Activated CD4-positive, alpha-beta T cell treated with anti-CD3 and anti-CD28 coated beads, Interleukin-2, amount 10 ng/mL, durations not matched to agents 7 days and 5 days (primary cell): ENCODE measurements at regions not wholly inside any gene's neighbourhood (a gene's known extent, or its start where the extent isn't known, plus 50 kb on each side); places are given as distances from the start of the nearest gene placed in this dataset.

Source experiments
- CTCF ChIA-PET: fragments of 350-600 bp; sonication (Branson Sonifier 250); formaldehyde crosslinking; loops from one replicate; lab custom pipeline; 2021; ENCODE audit warnings: antibody characterized with exemption; lab: Charles Lee
- POLR2A ChIA-PET: fragments of 350-600 bp; sonication (Branson Sonifier 250); formaldehyde crosslinking; loops from one replicate; lab custom pipeline; 2021; ENCODE audit warnings: antibody characterized with exemption; lab: Charles Lee
- DNase-seq: peaks from one replicate; pipeline ENCODE4 v3.0.0-alpha.2; 2020
- H3K27ac Mint-ChIP-seq: one replicate; pipeline ENCODE4 v1.8.0; 2021; ENCODE audit warnings: mild to moderate bottlenecking, moderate library complexity, mixed read lengths
- H3K27me3 Mint-ChIP-seq: one replicate; pipeline ENCODE4 v1.8.0; 2021; ENCODE audit warnings: mixed read lengths
- H3K36me3 Mint-ChIP-seq: one replicate; pipeline ENCODE4 v1.8.0; 2021; ENCODE audit warnings: low read depth, mixed read lengths
- H3K4me1 Mint-ChIP-seq: one replicate; pipeline ENCODE4 v1.8.0; 2021; ENCODE audit warnings: mixed read lengths
- H3K4me3 Mint-ChIP-seq: one replicate; pipeline ENCODE4 v1.8.0; 2021; ENCODE audit warnings: mild to moderate bottlenecking, moderate library complexity, mixed read lengths
- H3K9me3 Mint-ChIP-seq: one replicate; pipeline ENCODE4 v1.8.0; 2021; ENCODE audit warnings: mixed read lengths

DNA sequence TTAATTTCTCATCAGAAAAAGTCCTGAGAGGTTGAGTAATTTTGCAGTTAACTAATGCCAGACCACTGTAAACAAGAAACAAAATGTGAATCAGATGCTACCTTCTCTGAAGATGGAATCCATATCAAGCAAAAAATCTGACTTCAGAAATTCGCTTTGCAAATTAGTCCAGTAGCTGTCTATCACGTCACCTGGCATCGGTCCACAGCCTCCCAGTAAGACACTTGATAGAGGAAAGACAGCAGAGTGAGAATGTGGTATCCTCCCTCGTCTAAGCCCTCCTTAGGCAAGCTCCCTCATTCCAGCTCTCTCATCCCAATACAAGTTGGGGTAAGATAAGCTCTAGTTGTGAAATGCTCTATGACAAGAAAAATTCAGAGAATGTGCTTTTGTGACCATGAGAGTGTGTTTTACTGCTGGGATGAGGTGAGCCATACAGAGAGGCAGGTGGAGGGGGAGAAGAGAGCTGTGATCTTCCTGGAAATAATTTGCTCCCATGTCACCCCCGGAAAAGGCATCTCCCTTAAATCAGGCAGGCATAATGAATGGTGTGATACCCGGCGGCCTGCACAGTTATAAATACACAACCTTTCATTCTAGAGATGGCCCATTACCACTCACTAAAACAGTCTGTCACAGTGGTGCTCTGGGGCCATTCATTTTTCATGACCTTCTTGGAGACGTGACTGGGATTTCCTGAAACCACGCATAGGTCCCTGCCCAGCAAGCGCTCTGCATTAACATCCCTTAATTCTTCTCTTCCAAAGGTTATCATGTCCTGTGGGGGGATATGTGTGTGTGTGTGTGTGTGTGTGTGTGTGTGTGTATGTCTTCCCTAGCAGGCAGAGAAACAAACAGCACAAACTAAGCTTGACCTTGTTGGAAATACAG lies 602.0 kb upstream of the KCNMB2 start:
- CTCF ChIA-PET = interaction anchor here (0.5 kb wide), 1 partner anchor 722 kb away, joined by 3 read pairs; no protein-coding TSS in a partner anchor
- no peak overlapping the region for H3K27ac Mint-ChIP-seq
- H3K4me3 Mint-ChIP-seq = no peak overlapping the region
- no peak for DNase-seq
- POLR2A ChIA-PET = no interaction called here
- H3K4me1 Mint-ChIP-seq = no peaks in the 10 kb centered on the region
- H3K9me3 Mint-ChIP-seq = peaks cover 2% of the 10 kb centered on the region
- no peaks in the 10 kb centered on the region for H3K36me3 Mint-ChIP-seq
- H3K27me3 Mint-ChIP-seq = no peaks in the 10 kb centered on the region

DNA sequence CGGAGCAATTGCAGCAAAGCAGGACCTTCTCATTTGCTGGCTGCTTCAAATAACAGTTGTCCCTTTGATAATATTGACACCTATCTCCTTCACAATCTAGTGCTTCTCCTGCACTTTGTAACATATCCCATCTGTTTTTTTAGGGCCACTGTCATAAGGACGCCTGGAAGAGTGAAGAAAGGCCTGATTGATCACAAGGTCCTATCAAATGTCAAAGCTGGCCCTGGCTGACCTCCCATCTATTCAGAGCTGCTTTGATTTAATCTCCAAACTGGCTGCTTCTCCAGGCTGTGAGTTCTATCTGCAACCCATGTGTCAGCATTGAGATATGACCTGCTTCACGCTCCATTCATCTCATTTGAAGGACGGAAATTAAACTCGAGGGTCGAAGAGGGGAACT lies 601.2 kb upstream of the KCNMB2 start:
- CTCF ChIA-PET = no interaction called here
- H3K36me3 Mint-ChIP-seq = no peaks in the 10 kb centered on the region
- H3K4me1 Mint-ChIP-seq = no peaks in the 10 kb centered on the region
- H3K9me3 Mint-ChIP-seq = peaks cover 2% of the 10 kb centered on the region
- no peak overlapping the region for H3K27ac Mint-ChIP-seq
- no peak overlapping the region for H3K4me3 Mint-ChIP-seq
- POLR2A ChIA-PET = no interaction called here
- no peak for DNase-seq
- H3K27me3 Mint-ChIP-seq = no peaks in the 10 kb centered on the region

DNA sequence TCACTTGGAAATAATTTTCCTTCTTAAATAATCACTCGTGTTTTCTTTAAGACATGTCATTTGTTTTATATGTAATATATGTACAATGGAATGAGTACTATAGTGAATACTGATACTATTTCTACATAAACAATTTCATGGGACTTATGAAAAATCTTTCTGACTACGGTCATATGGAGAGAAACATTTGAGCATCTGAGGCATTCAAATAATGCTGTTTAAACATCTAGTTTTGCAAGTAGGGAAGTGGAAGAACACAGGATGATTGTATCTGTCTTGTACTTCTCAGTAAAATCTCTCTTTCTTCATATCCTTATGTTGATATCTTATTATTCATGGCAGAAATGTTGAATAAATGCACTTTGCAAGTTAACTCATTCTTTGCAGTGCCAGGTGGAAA lies 599.5 kb upstream of the KCNMB2 start:
- Mint-ChIP-seq H3K27me3 (no peaks in the 10 kb centered on the region), H3K4me1 (no peaks in the 10 kb centered on the region), H3K27ac (no peak overlapping the region), H3K9me3 (no peaks in the 10 kb centered on the region), H3K4me3 (no peak overlapping the region), H3K36me3 (no peaks in the 10 kb centered on the region)
- no peak for DNase-seq
- ChIA-PET POLR2A (no interaction called here), CTCF (no interaction called here)

DNA sequence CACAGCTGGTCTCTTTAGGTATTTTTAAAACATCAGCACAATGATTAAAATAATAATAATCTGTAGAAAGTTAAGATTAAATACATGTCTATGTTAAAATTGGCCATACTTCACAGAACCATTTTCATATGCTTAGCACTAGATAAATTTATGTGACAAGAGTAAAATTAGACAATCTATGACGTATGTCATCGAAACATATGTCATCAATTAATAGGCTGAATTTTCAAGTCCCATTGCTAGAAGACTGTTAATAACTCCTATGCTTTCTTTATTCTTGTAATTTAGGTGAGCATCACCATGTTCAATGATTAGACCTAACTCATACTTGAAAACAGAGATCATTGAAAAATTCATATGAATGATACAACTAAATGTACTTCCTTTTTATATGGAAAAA lies 593.3 kb upstream of the KCNMB2 start:
- no peak for DNase-seq
- ChIA-PET POLR2A (no interaction called here), CTCF (interaction anchor here (0.6 kb wide), 1 partner anchor 567 kb away, joined by 3 read pairs; no protein-coding TSS in a partner anchor)

DNA sequence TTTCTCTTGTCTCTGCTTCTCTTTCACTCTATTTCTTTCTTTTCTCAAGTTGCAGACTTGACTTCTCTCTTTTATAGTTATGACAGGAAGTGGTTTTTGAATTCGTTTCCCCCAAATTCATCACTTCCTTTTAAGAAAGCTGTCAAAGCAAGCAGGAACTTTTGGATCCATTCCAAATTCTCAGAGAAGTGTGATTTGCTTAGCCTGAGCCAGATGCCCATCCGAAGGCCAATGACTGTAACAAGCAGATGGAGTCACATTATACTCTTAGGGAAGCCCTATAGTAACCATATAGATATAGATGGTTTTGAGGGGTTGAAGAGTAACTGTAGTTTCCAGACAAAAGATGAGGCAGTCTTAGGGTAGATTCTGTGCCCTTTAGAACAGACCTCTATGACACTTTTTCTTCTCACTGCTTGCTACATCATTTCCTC lies 592.0 kb upstream of the KCNMB2 start:
- no peak for DNase-seq
- POLR2A ChIA-PET = interaction anchor here (0.6 kb wide), 1 partner anchor 121 kb away, joined by 3 read pairs; no protein-coding TSS in a partner anchor
- no peaks in the 10 kb centered on the region for H3K27me3 Mint-ChIP-seq
- peaks cover 14% of the 10 kb centered on the region for H3K4me1 Mint-ChIP-seq
- CTCF ChIA-PET = no interaction called here
- peak overlapping the region; percentile 36 for H3K27ac Mint-ChIP-seq
- peaks cover 4% of the 10 kb centered on the region for H3K36me3 Mint-ChIP-seq
- no peak overlapping the region for H3K4me3 Mint-ChIP-seq
- H3K9me3 Mint-ChIP-seq = peaks cover 4% of the 10 kb centered on the region

More for the DNA sequence above, 593.3 kb upstream of the KCNMB2 start:
- Mint-ChIP-seq H3K4me3 (no peak overlapping the region), H3K27me3 (no peaks in the 10 kb centered on the region), H3K27ac (no peak overlapping the region), H3K4me1 (peaks cover 14% of the 10 kb centered on the region), H3K36me3 (peaks cover 4% of the 10 kb centered on the region), H3K9me3 (peaks cover 4% of the 10 kb centered on the region)

DNA sequence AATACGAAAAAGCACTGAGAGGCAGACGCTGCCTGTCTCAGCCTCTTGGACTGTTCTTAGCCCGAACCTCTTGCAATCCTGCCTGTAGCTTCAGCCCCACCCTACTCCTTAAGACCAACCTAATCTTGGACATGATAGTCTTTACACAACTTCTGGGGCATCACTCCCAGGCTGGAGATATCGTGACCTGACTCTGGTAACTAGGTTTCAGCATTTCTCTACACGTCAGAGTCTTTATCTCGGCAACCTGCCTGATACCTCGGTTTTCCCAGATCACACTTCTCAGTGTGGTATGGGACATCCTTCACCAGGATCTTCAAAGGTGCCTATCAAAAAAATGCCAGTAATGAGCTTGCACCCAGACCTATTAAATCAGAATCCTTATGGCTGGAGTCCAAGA lies 590.2 kb upstream of the KCNMB2 start:
- Mint-ChIP-seq H3K27me3 (no peaks in the 10 kb centered on the region), H3K36me3 (peaks cover 4% of the 10 kb centered on the region), H3K4me3 (no peak overlapping the region), H3K4me1 (peaks cover 14% of the 10 kb centered on the region), H3K9me3 (peaks cover 4% of the 10 kb centered on the region), H3K27ac (no peak overlapping the region)
- CTCF ChIA-PET = no interaction called here
- POLR2A ChIA-PET = no interaction called here
- no peak for DNase-seq

DNA sequence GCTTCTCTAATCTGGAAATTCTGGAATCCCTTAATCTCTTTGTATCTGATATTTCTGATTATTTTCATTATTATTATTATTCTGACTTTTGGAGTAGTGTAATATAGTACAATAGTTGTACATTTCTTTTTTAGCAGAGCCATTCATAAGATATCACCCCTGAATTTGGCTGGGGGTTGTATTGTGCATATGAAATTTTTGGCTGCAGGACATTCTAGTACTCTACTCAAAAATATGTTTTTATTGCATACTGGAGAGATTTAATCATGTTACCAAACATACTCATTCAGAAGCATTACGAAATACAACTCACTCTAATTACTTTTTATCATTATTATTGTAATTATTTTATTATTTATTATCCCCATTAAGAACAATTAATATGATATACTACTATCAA lies 589.7 kb upstream of the KCNMB2 start:
- H3K27me3 Mint-ChIP-seq = no peaks in the 10 kb centered on the region
- H3K9me3 Mint-ChIP-seq = peaks cover 4% of the 10 kb centered on the region
- H3K4me3 Mint-ChIP-seq = no peak overlapping the region
- ChIA-PET POLR2A (no interaction called here), CTCF (no interaction called here)
- H3K36me3 Mint-ChIP-seq = peaks cover 4% of the 10 kb centered on the region
- DNase-seq = no peak
- no peak overlapping the region for H3K27ac Mint-ChIP-seq
- H3K4me1 Mint-ChIP-seq = peaks cover 14% of the 10 kb centered on the region

DNA sequence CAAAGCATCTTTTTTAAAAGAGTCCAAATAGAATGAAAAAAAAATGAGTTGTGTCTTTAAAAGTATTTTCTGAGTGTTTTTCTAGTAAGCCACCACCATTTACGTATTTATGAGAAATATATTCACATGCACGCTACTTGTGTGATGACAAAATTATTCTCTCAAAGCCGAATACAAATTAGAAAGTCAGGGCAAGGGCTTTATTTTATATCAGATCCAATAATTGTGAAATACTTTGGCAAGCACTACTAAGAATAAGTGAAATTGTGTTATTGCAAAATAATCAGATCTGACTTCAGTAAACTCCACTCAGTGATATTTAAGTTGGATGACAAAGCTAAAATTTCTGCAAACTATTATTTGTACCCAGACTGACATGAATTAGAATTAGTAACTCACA lies 589.3 kb upstream of the KCNMB2 start:
- Mint-ChIP-seq H3K4me3 (no peak overlapping the region), H3K27ac (no peak overlapping the region), H3K4me1 (peaks cover 14% of the 10 kb centered on the region), H3K9me3 (peaks cover 4% of the 10 kb centered on the region), H3K27me3 (no peaks in the 10 kb centered on the region), H3K36me3 (peaks cover 4% of the 10 kb centered on the region)
- ChIA-PET POLR2A (no interaction called here), CTCF (no interaction called here)
- no peak for DNase-seq

DNA sequence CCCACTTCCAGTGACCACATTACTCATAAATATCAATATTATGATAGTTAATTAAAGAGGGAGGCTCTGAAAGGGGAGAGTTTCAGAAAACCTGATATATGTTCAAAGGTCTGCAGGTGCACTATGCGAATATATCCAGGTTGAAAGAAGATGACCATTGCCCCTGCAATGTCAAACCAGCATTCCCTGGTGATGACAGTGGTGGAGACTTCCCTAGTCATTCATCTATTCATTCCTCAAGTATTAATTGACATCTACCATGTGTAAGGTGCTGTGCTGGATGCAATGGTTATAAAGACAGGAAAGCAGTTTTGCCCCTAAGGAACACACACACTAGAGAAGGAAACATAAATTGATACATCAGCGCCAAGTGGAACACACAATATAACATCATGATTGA lies 588.3 kb upstream of the KCNMB2 start:
- Mint-ChIP-seq H3K27me3 (no peaks in the 10 kb centered on the region), H3K4me1 (peaks cover 14% of the 10 kb centered on the region), H3K4me3 (no peak overlapping the region), H3K27ac (no peak overlapping the region), H3K9me3 (peaks cover 4% of the 10 kb centered on the region), H3K36me3 (peaks cover 4% of the 10 kb centered on the region)
- no peak for DNase-seq
- ChIA-PET POLR2A (no interaction called here), CTCF (no interaction called here)

DNA sequence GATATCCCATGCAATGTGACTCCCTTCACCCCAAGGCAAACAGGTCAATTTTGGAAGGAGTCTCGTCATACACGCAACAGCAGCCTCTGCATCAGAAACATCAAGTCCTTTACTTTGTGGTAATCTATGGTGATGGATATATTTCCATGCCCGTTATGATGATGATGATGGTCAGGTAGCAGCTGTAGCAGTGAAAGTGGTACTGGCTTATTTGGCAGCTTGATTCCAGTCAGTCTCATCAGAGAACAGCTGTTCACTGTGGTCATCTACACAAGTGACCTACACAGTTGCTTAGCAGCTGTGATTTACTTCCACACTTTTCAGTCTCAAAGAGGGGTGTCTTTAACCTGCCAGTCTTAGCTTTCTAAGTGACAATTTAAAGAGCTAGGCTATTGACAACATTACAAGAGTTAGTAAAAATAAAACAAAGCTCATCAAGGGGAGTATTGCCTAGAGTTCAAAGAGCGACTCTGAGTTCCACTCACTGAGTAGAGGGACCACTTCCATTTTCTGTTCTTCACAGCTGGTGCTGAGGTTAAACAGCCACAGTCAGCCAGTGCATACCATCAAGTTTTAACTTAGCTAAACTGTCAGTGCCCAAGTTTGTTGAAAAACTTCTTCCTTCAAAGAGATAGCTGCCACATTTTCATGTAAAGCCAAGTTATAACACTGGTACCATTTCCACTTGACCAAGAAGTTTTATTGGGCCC lies 587.4 kb upstream of the KCNMB2 start:
- H3K27me3 Mint-ChIP-seq = no peaks in the 10 kb centered on the region
- no peak for DNase-seq
- peaks cover 3% of the 10 kb centered on the region for H3K9me3 Mint-ChIP-seq
- CTCF ChIA-PET = interaction anchor here (0.6 to 1.1 kb wide), 2 partner anchors 10 to 238 kb away, joined by 3 read pairs; no protein-coding TSS in a partner anchor
- peaks cover 11% of the 10 kb centered on the region for H3K4me1 Mint-ChIP-seq
- no peak overlapping the region for H3K4me3 Mint-ChIP-seq
- POLR2A ChIA-PET = no interaction called here
- H3K36me3 Mint-ChIP-seq = peaks cover 3% of the 10 kb centered on the region
- no peak overlapping the region for H3K27ac Mint-ChIP-seq

DNA sequence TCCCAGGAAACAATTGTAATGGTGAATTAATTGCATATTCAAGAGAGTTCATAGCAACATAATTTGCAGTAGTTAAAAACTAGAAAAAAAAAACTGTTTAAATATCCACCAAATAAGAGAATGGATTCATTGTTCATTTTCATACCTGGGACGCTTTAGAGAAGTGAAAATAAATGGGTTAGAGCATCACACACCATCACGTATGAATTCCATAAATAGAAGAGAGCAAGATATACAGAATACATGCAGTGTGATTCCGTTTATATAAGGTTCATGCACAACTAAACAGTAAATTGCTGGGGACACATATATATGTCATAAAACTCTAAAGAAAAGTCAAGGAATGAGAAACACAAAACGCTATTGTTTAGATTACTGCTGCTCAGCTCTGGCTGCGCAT lies 577.0 kb upstream of the KCNMB2 start:
- H3K4me3 Mint-ChIP-seq = no peak overlapping the region
- H3K4me1 Mint-ChIP-seq = no peaks in the 10 kb centered on the region
- POLR2A ChIA-PET = no interaction called here
- no peak overlapping the region for H3K27ac Mint-ChIP-seq
- H3K27me3 Mint-ChIP-seq = no peaks in the 10 kb centered on the region
- H3K9me3 Mint-ChIP-seq = no peaks in the 10 kb centered on the region
- DNase-seq = no peak
- H3K36me3 Mint-ChIP-seq = no peaks in the 10 kb centered on the region
- CTCF ChIA-PET = no interaction called here

DNA sequence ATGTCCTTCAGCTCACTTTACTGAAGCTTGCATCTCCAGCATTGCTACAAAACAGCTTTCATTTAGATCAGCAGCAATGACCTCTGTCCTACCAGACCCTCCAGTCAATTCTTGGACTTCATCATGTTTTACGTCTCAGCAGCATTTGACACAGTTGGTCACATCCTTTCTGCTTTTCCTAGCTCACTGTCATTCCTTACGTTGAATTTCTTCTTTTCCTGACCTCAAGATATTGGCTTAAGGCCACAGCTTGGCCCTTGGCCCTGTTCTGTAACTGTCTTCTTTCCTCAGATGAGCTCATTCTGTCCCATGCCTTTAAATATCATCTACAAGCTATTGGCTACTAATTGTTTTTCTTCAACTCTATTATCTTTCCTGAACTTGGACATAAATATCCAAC lies 576.2 kb upstream of the KCNMB2 start:
- DNase-seq = no peak
- CTCF ChIA-PET = no interaction called here
- H3K27ac Mint-ChIP-seq = no peak overlapping the region
- H3K27me3 Mint-ChIP-seq = no peaks in the 10 kb centered on the region
- H3K9me3 Mint-ChIP-seq = no peaks in the 10 kb centered on the region
- H3K4me3 Mint-ChIP-seq = no peak overlapping the region
- POLR2A ChIA-PET = no interaction called here
- no peaks in the 10 kb centered on the region for H3K36me3 Mint-ChIP-seq
- H3K4me1 Mint-ChIP-seq = no peaks in the 10 kb centered on the region

DNA sequence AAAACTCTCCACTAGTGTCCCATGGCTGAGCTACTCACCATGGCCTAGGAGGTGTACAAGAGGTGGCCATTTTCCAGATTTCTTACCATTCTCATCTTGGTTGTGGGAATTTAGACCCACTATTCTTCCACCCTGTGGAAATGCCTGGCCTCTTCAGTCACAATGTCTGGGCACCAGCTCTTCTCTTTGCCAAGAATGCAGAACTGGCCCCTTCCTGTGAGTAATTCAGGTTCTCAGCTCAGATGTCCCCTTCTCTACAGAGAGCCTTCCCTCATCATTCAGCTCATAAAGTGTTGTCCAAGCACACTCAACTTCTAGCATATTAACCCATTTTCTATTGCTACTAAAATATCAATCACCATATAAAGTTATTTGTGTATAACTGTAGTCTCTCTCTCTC lies 575.5 kb upstream of the KCNMB2 start:
- H3K27me3 Mint-ChIP-seq = no peaks in the 10 kb centered on the region
- CTCF ChIA-PET = no interaction called here
- POLR2A ChIA-PET = no interaction called here

More for the DNA sequence above, 575.5 kb upstream of the KCNMB2 start:
- Mint-ChIP-seq H3K4me1 (no peaks in the 10 kb centered on the region), H3K9me3 (no peaks in the 10 kb centered on the region), H3K27ac (no peak overlapping the region), H3K4me3 (no peak overlapping the region), H3K36me3 (no peaks in the 10 kb centered on the region)
- DNase-seq = no peak
